ENCODE measurements at regions not wholly inside any gene's neighbourhood (a gene's known extent, or its start where the extent isn't known, plus 50 kb on each side); places are given as distances from the start of the nearest gene placed in this dataset.

DNA sequence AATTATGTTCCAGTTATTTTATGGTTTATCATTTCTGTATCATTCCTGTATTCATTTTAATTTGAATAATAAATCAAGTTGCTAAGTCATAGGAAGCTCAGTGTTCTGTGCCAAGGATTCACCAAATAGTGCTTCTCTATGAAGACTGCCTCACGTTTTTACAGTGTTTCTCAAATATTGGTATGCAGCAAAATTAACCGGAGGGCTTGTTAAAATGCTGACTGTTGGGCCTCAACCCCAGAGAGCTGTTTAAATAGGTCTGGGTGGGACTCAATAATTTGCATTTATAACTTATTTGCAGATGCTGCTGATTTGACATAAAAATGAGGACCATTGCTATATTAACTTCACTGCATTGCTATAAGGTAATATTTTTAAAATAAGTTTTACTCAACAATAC lies 166.7 kb downstream of the TINAG start:
- H3K36me3 ChIP-seq (ENCODE audit: control insufficient read depth in 2 of 2, insufficient read depth in 2 of 2, low read length in 2 of 2): no peaks in the 10 kb centered on the region
- H3K9ac ChIP-seq (ENCODE audit: low read depth in 1 of 2, low read length in 2 of 2): no peak overlapping the region
- no peaks in the 10 kb centered on the region for H3K27me3 ChIP-seq (ENCODE audit: control insufficient read depth in 2 of 2, insufficient read depth in 2 of 2, low read length in 2 of 2)
- H3K27ac ChIP-seq (ENCODE audit: low read depth in 2 of 2, low read length in 2 of 2): no peak overlapping the region
- H3K9me3 ChIP-seq (ENCODE audit: control insufficient read depth in 2 of 2, low read length in 2 of 2): no peaks in the 10 kb centered on the region
- no peak overlapping the region for H3K4me3 ChIP-seq (ENCODE audit: low read length in 2 of 2)
- H3K4me1 ChIP-seq (ENCODE audit: control insufficient read depth in 2 of 2, insufficient read depth in 2 of 2, low read length in 2 of 2): no peaks in the 10 kb centered on the region

DNA sequence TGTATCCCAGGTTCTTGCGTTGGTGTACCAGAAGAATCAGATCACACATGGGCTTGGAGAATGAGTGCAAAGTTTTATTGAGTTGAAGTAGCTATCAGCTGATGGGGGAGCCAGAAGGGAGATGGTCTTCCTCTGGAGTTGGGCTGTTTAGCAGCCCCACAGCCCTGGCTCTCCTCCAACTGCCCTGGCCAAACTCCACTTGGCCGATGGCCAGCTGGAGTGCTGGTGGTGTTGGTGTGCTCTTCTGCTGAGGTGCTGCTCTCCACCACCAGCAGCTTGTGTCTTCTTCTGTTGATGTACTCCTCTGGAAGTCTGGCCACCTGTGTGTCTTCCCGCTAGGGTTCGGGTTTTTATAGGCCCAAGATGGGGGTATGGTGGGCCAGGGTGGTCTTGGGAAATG lies 172.8 kb downstream of the TINAG start:
- Histone ChIP-seq H3K27ac (ENCODE audit: low read depth in 2 of 2, low read length in 2 of 2) (no peak overlapping the region), H3K36me3 (ENCODE audit: control insufficient read depth in 2 of 2, insufficient read depth in 2 of 2, low read length in 2 of 2) (no peaks in the 10 kb centered on the region), H3K9me3 (ENCODE audit: control insufficient read depth in 2 of 2, low read length in 2 of 2) (no peaks in the 10 kb centered on the region), H3K27me3 (ENCODE audit: control insufficient read depth in 2 of 2, insufficient read depth in 2 of 2, low read length in 2 of 2) (no peaks in the 10 kb centered on the region), H3K4me1 (ENCODE audit: control insufficient read depth in 2 of 2, insufficient read depth in 2 of 2, low read length in 2 of 2) (no peaks in the 10 kb centered on the region), H3K4me3 (ENCODE audit: low read length in 2 of 2) (no peak overlapping the region), H3K9ac (ENCODE audit: low read depth in 1 of 2, low read length in 2 of 2) (no peak overlapping the region)

- Histone ChIP-seq H3K27ac (ENCODE audit: low read depth in 2 of 2, low read length in 2 of 2) (no peak overlapping the region), H3K9ac (ENCODE audit: low read depth in 1 of 2, low read length in 2 of 2) (no peak overlapping the region), H3K4me1 (ENCODE audit: control insufficient read depth in 2 of 2, insufficient read depth in 2 of 2, low read length in 2 of 2) (no peaks in the 10 kb centered on the region), H3K27me3 (ENCODE audit: control insufficient read depth in 2 of 2, insufficient read depth in 2 of 2, low read length in 2 of 2) (no peaks in the 10 kb centered on the region), H3K4me3 (ENCODE audit: low read length in 2 of 2) (no peak overlapping the region), H3K9me3 (ENCODE audit: control insufficient read depth in 2 of 2, low read length in 2 of 2) (no peaks in the 10 kb centered on the region), H3K36me3 (ENCODE audit: control insufficient read depth in 2 of 2, insufficient read depth in 2 of 2, low read length in 2 of 2) (no peaks in the 10 kb centered on the region)
Observed at GRCh38 chr6:54491431-54491830, 183.2 kb downstream of the TINAG start.

GRCh38 chr6:54493138-54493537 lies 184.9 kb downstream of the TINAG start:
- no peaks in the 10 kb centered on the region for H3K27me3 ChIP-seq (ENCODE audit: control insufficient read depth in 2 of 2, insufficient read depth in 2 of 2, low read length in 2 of 2)
- H3K27ac ChIP-seq (ENCODE audit: low read depth in 2 of 2, low read length in 2 of 2): no peak overlapping the region
- no peaks in the 10 kb centered on the region for H3K9me3 ChIP-seq (ENCODE audit: control insufficient read depth in 2 of 2, low read length in 2 of 2)

DNA sequence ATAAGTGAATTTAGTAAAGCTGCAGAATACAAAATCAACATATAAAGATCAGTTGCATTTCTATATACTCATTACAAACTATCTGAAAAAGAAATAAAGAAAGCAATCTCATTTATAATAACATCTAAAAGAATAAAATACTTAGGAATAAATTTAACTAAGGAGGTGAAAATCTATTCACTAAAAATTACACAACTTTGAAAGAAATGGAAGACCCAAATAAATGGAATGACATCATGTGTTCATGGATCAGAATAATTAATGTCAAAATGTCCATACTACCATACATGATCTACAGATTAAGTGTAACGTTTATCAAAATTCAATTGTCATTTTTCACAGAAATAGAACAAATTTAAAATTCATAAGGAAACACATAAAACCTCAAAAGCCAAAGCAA lies 194.9 kb downstream of the TINAG start:
- H3K4me3 ChIP-seq (ENCODE audit: low read length in 2 of 2): no peak overlapping the region
- H3K9me3 ChIP-seq (ENCODE audit: control insufficient read depth in 2 of 2, low read length in 2 of 2): peaks cover 0 to 3% of the 10 kb centered on the region in 2 donors
- no peak overlapping the region for H3K9ac ChIP-seq (ENCODE audit: low read depth in 1 of 2, low read length in 2 of 2)
- H3K27ac ChIP-seq (ENCODE audit: low read depth in 2 of 2, low read length in 2 of 2): no peak overlapping the region
- H3K4me1 ChIP-seq (ENCODE audit: control insufficient read depth in 2 of 2, insufficient read depth in 2 of 2, low read length in 2 of 2): no peaks in the 10 kb centered on the region
- H3K36me3 ChIP-seq (ENCODE audit: control insufficient read depth in 2 of 2, insufficient read depth in 2 of 2, low read length in 2 of 2): no peaks in the 10 kb centered on the region
- no peaks in the 10 kb centered on the region for H3K27me3 ChIP-seq (ENCODE audit: control insufficient read depth in 2 of 2, insufficient read depth in 2 of 2, low read length in 2 of 2)

More at GRCh38 chr6:54493138-54493537, 184.9 kb downstream of the TINAG start:
- Histone ChIP-seq H3K36me3 (ENCODE audit: control insufficient read depth in 2 of 2, insufficient read depth in 2 of 2, low read length in 2 of 2) (no peaks in the 10 kb centered on the region), H3K9ac (ENCODE audit: low read depth in 1 of 2, low read length in 2 of 2) (no peak overlapping the region), H3K4me1 (ENCODE audit: control insufficient read depth in 2 of 2, insufficient read depth in 2 of 2, low read length in 2 of 2) (no peaks in the 10 kb centered on the region), H3K4me3 (ENCODE audit: low read length in 2 of 2) (no peak overlapping the region)

DNA sequence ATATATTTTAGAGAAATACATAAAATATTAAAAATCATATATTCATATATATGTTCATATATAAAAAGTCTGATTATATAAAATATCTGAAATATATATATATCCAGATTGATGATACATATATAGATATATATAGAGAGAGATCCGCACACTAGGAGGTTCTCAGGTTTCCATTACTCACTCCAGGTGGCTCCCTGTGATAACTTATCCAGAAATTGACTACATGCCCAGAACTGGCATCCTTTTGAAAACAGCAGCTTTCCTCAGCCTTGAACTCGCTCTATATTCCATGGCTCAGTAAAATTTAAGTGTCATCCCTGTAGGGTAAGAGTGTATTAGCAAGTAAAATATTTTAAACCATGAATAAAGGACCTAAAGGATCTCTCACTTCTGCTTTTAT lies 206.8 kb downstream of the TINAG start:
- Histone ChIP-seq H3K4me1 (ENCODE audit: control insufficient read depth in 2 of 2, insufficient read depth in 2 of 2, low read length in 2 of 2) (no peaks in the 10 kb centered on the region), H3K9me3 (ENCODE audit: control insufficient read depth in 2 of 2, low read length in 2 of 2) (no peaks in the 10 kb centered on the region), H3K27me3 (ENCODE audit: control insufficient read depth in 2 of 2, insufficient read depth in 2 of 2, low read length in 2 of 2) (no peaks in the 10 kb centered on the region), H3K27ac (ENCODE audit: low read depth in 2 of 2, low read length in 2 of 2) (no peak overlapping the region), H3K4me3 (ENCODE audit: low read length in 2 of 2) (no peak overlapping the region), H3K36me3 (ENCODE audit: control insufficient read depth in 2 of 2, insufficient read depth in 2 of 2, low read length in 2 of 2) (no peaks in the 10 kb centered on the region), H3K9ac (ENCODE audit: low read depth in 1 of 2, low read length in 2 of 2) (no peak overlapping the region)

GRCh38 chr6:54515713-54516112 lies 207.5 kb downstream of the TINAG start:
- H3K27me3 ChIP-seq (ENCODE audit: control insufficient read depth in 2 of 2, insufficient read depth in 2 of 2, low read length in 2 of 2): no peaks in the 10 kb centered on the region
- H3K4me3 ChIP-seq (ENCODE audit: low read length in 2 of 2): no peak overlapping the region
- H3K36me3 ChIP-seq (ENCODE audit: control insufficient read depth in 2 of 2, insufficient read depth in 2 of 2, low read length in 2 of 2): no peaks in the 10 kb centered on the region
- no peak overlapping the region for H3K27ac ChIP-seq (ENCODE audit: low read depth in 2 of 2, low read length in 2 of 2)
- H3K4me1 ChIP-seq (ENCODE audit: control insufficient read depth in 2 of 2, insufficient read depth in 2 of 2, low read length in 2 of 2): no peaks in the 10 kb centered on the region
- H3K9ac ChIP-seq (ENCODE audit: low read depth in 1 of 2, low read length in 2 of 2): no peak overlapping the region
- H3K9me3 ChIP-seq (ENCODE audit: control insufficient read depth in 2 of 2, low read length in 2 of 2): no peaks in the 10 kb centered on the region

DNA sequence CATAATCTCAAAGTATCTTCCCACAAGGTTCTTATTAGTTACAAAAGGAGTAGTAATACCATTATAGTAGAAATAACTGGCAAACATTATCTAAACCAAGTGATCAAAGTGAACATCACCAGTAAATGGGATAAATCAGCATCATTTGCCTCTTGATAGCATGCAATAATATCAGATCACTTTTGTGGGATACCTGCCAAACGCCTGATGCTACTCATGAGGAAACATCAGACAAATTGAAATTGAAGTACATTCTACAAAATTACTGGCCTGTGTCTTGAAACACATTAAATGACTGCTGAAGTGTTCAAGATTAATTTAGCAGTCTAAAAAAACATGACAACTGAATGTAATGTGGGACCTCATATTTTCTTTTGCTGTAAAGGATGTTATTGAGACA lies 208.1 kb downstream of the TINAG start:
- Histone ChIP-seq H3K36me3 (ENCODE audit: control insufficient read depth in 2 of 2, insufficient read depth in 2 of 2, low read length in 2 of 2) (no peaks in the 10 kb centered on the region), H3K4me1 (ENCODE audit: control insufficient read depth in 2 of 2, insufficient read depth in 2 of 2, low read length in 2 of 2) (no peaks in the 10 kb centered on the region), H3K4me3 (ENCODE audit: low read length in 2 of 2) (no peak overlapping the region), H3K27me3 (ENCODE audit: control insufficient read depth in 2 of 2, insufficient read depth in 2 of 2, low read length in 2 of 2) (no peaks in the 10 kb centered on the region), H3K9ac (ENCODE audit: low read depth in 1 of 2, low read length in 2 of 2) (no peak overlapping the region), H3K27ac (ENCODE audit: low read depth in 2 of 2, low read length in 2 of 2) (no peak overlapping the region), H3K9me3 (ENCODE audit: control insufficient read depth in 2 of 2, low read length in 2 of 2) (no peaks in the 10 kb centered on the region)

GRCh38 chr6:54519161-54519560 lies 210.9 kb downstream of the TINAG start:
- Histone ChIP-seq H3K36me3 (ENCODE audit: control insufficient read depth in 2 of 2, insufficient read depth in 2 of 2, low read length in 2 of 2) (no peaks in the 10 kb centered on the region), H3K4me3 (ENCODE audit: low read length in 2 of 2) (no peak overlapping the region), H3K9me3 (ENCODE audit: control insufficient read depth in 2 of 2, low read length in 2 of 2) (no peaks in the 10 kb centered on the region), H3K27me3 (ENCODE audit: control insufficient read depth in 2 of 2, insufficient read depth in 2 of 2, low read length in 2 of 2) (no peaks in the 10 kb centered on the region), H3K9ac (ENCODE audit: low read depth in 1 of 2, low read length in 2 of 2) (no peak overlapping the region), H3K27ac (ENCODE audit: low read depth in 2 of 2, low read length in 2 of 2) (no peak overlapping the region), H3K4me1 (ENCODE audit: control insufficient read depth in 2 of 2, insufficient read depth in 2 of 2, low read length in 2 of 2) (no peaks in the 10 kb centered on the region)

DNA sequence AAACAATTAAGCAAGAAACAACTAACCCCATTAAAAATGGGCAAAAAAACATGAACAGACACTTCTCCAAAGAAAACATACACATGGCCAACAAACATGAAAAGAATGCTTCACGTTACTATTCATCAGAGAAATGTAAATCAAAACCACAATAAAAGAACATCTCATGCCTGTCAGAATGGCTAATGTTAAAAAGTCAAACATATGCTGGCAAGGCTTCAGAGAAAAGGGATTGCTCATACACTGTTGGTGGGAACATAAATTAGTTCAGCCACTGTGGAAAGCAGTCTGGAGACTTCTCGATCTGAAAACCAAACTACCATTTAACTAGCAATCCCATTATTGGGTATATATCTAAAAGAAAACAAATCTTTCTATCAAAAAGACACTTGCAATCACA lies 217.5 kb downstream of the TINAG start:
- Histone ChIP-seq H3K27ac (ENCODE audit: low read depth in 2 of 2, low read length in 2 of 2) (no peak overlapping the region), H3K4me3 (ENCODE audit: low read length in 2 of 2) (no peak overlapping the region), H3K9ac (ENCODE audit: low read depth in 1 of 2, low read length in 2 of 2) (no peak overlapping the region), H3K27me3 (ENCODE audit: control insufficient read depth in 2 of 2, insufficient read depth in 2 of 2, low read length in 2 of 2) (no peaks in the 10 kb centered on the region), H3K36me3 (ENCODE audit: control insufficient read depth in 2 of 2, insufficient read depth in 2 of 2, low read length in 2 of 2) (no peaks in the 10 kb centered on the region), H3K9me3 (ENCODE audit: control insufficient read depth in 2 of 2, low read length in 2 of 2) (no peaks in the 10 kb centered on the region), H3K4me1 (ENCODE audit: control insufficient read depth in 2 of 2, insufficient read depth in 2 of 2, low read length in 2 of 2) (no peaks in the 10 kb centered on the region)

GRCh38 chr6:54533567-54533966 lies 225.3 kb downstream of the TINAG start:
- H3K36me3 ChIP-seq (ENCODE audit: control insufficient read depth in 2 of 2, insufficient read depth in 2 of 2, low read length in 2 of 2): no peaks in the 10 kb centered on the region
- H3K4me3 ChIP-seq (ENCODE audit: low read length in 2 of 2): no peak overlapping the region
- no peaks in the 10 kb centered on the region for H3K4me1 ChIP-seq (ENCODE audit: control insufficient read depth in 2 of 2, insufficient read depth in 2 of 2, low read length in 2 of 2)
- no peaks in the 10 kb centered on the region for H3K27me3 ChIP-seq (ENCODE audit: control insufficient read depth in 2 of 2, insufficient read depth in 2 of 2, low read length in 2 of 2)
- no peak overlapping the region for H3K9ac ChIP-seq (ENCODE audit: low read depth in 1 of 2, low read length in 2 of 2)
- H3K27ac ChIP-seq (ENCODE audit: low read depth in 2 of 2, low read length in 2 of 2): no peak overlapping the region
- no peaks in the 10 kb centered on the region for H3K9me3 ChIP-seq (ENCODE audit: control insufficient read depth in 2 of 2, low read length in 2 of 2)
